DOHH2 (cell line): ENCODE measurements at regions not wholly inside any gene's neighbourhood (a gene's known extent, or its start where the extent isn't known, plus 50 kb on each side); places are given as distances from the start of the nearest gene placed in this dataset.

Experiments used
- H3F3A ChIP-seq: fragments of 200-600 bp; sonication (generic), shearing (Covaris generic); 2 replicates; pipeline ENCODE4 v1.6.0; 2016; ENCODE audit warnings: antibody characterized with exemption, mild to moderate bottlenecking; ENCODE audit not compliant: control insufficient read depth, insufficient read depth
- H3K27ac ChIP-seq: fragments of 200-600 bp; sonication (generic); 2 replicates; pipeline ENCODE4 v1.5.1; 2014; ENCODE audit warnings: low read depth, mild to moderate bottlenecking, low read length, moderate library complexity
- H3K27me3 ChIP-seq: fragments of 200-600 bp; sonication (generic); 2 replicates; pipeline ENCODE4 v1.6.1; 2014; ENCODE audit warnings: mild to moderate bottlenecking, low read length, mixed read lengths; ENCODE audit not compliant: control insufficient read depth
- H3K36me3 ChIP-seq: fragments of 200-600 bp; sonication (generic); 2 replicates; pipeline ENCODE4 v1.6.1; 2014; ENCODE audit warnings: mild to moderate bottlenecking, low read length, moderate library complexity, mixed read lengths; ENCODE audit not compliant: control insufficient read depth
- H3K4me1 ChIP-seq: fragments of 200-600 bp; sonication (generic); 2 replicates; pipeline ENCODE4 v1.6.1; 2014; ENCODE audit warnings: mild to moderate bottlenecking, low read length, mixed read lengths; ENCODE audit not compliant: control insufficient read depth
- H3K4me2 ChIP-seq: fragments of 200-600 bp; sonication (generic); 2 replicates; pipeline ENCODE4 v1.6.0; 2014; ENCODE audit warnings: mild to moderate bottlenecking, low read length, moderate library complexity
- H3K4me3 ChIP-seq: fragments of 200-600 bp; sonication (generic); 2 replicates; pipeline ENCODE4 v1.5.1; 2014; ENCODE audit warnings: mild to moderate bottlenecking, low read length, mixed read lengths
- H3K79me2 ChIP-seq: fragments of 200-600 bp; sonication (generic); 2 replicates; pipeline ENCODE4 v1.6.1; 2014; ENCODE audit warnings: mild to moderate bottlenecking, low read length, mixed read lengths; ENCODE audit not compliant: control insufficient read depth
- H3K9me2 ChIP-seq: fragments of 200-600 bp; sonication (generic); replicated peaks from 2 replicates; pipeline ENCODE4 v1.6.1; 2014; ENCODE audit warnings: mild to moderate bottlenecking, low read length, mixed read lengths; ENCODE audit not compliant: control insufficient read depth
- H3K9me3 ChIP-seq: fragments of 200-600 bp; sonication (generic); 2 replicates; pipeline ENCODE4 v1.6.1; 2014; ENCODE audit warnings: antibody characterized with exemption, low read length, mixed read lengths; ENCODE audit not compliant: control insufficient read depth, insufficient read depth
- H4K20me1 ChIP-seq: fragments of 200-600 bp; sonication (generic); 2 replicates; pipeline ENCODE4 v1.6.0; 2014; ENCODE audit warnings: low read depth, mild to moderate bottlenecking, antibody characterized with exemption, low read length, moderate library complexity; ENCODE audit not compliant: control insufficient read depth, insufficient read depth
- EZH2phosphoT487 ChIP-seq: fragments of 200-600 bp; sonication (generic); IDR thresholded peaks from 2 replicates; pipeline ENCODE4 v1.6.1; 2017; ENCODE audit warnings: borderline replicate concordance, mild to moderate bottlenecking, antibody characterized with exemption, low read length, moderate library complexity, mixed read lengths
- TF ChIP-seq, protein P1 (sequence below): fragments of 200-600 bp; sonication (generic); IDR thresholded peaks from one replicate; pipeline ENCODE4 v1.5.1; 2014; ENCODE audit warnings: antibody characterized with exemption, mild to moderate bottlenecking, low read depth, low read length; ENCODE audit not compliant: poor library complexity, severe bottlenecking

DNA sequence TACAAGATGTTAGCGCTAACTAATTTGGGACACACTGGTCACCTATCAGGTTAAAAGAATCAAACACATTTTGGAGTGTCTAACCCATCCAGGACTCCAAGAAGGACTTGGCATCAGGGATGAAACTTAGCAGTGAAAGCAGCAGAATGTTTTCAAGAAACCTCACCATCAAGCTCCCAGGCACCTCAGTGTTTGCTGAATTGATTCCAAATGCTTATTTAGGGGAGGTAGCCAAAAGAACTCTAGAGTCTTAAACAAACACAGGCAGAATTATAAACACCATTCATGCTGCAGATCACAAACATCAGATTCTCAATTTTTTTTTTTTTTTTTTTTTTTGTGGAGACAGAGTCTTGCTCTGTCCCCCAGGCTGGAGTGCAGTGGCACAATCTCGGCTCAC, 122.8 kb upstream of the UXS1 start:
- H3K4me3 ChIP-seq = no peak overlapping the region
- H4K20me1 ChIP-seq = no peaks in the 10 kb centered on the region
- H3K9me3 ChIP-seq = no peaks in the 10 kb centered on the region
- H3K36me3 ChIP-seq = no peaks in the 10 kb centered on the region
- no peaks in the 10 kb centered on the region for H3K9me2 ChIP-seq
- TF ChIP-seq, protein P1, sequence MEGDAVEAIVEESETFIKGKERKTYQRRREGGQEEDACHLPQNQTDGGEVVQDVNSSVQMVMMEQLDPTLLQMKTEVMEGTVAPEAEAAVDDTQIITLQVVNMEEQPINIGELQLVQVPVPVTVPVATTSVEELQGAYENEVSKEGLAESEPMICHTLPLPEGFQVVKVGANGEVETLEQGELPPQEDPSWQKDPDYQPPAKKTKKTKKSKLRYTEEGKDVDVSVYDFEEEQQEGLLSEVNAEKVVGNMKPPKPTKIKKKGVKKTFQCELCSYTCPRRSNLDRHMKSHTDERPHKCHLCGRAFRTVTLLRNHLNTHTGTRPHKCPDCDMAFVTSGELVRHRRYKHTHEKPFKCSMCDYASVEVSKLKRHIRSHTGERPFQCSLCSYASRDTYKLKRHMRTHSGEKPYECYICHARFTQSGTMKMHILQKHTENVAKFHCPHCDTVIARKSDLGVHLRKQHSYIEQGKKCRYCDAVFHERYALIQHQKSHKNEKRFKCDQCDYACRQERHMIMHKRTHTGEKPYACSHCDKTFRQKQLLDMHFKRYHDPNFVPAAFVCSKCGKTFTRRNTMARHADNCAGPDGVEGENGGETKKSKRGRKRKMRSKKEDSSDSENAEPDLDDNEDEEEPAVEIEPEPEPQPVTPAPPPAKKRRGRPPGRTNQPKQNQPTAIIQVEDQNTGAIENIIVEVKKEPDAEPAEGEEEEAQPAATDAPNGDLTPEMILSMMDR = no peak
- no peak for TF ChIP-seq EZH2phosphoT487
- H3K79me2 ChIP-seq = no peaks in the 10 kb centered on the region
- no peaks in the 10 kb centered on the region for H3F3A ChIP-seq
- H3K4me2 ChIP-seq = no peak overlapping the region
- H3K4me1 ChIP-seq = no peaks in the 10 kb centered on the region
- H3K27me3 ChIP-seq = no peaks in the 10 kb centered on the region
- H3K27ac ChIP-seq = no peak overlapping the region

GRCh38 chr2:106314444-106314843, 120.3 kb upstream of the UXS1 start:
- Histone ChIP-seq H3K9me2 (no peaks in the 10 kb centered on the region), H3K27me3 (no peaks in the 10 kb centered on the region), H4K20me1 (no peaks in the 10 kb centered on the region), H3K27ac (no peak overlapping the region), H3K4me1 (no peaks in the 10 kb centered on the region), H3K79me2 (no peaks in the 10 kb centered on the region), H3F3A (no peaks in the 10 kb centered on the region), H3K4me2 (no peak overlapping the region), H3K4me3 (no peak overlapping the region), H3K9me3 (no peaks in the 10 kb centered on the region), H3K36me3 (no peaks in the 10 kb centered on the region)
- no peak for TF ChIP-seq EZH2phosphoT487
- TF ChIP-seq, protein P1 = no peak

- H3K9me3 ChIP-seq = no peaks in the 10 kb centered on the region
- no peak overlapping the region for H3K27ac ChIP-seq
- H4K20me1 ChIP-seq = no peaks in the 10 kb centered on the region
- H3K36me3 ChIP-seq = no peaks in the 10 kb centered on the region
- no peak overlapping the region for H3K4me3 ChIP-seq
- H3K9me2 ChIP-seq = no peaks in the 10 kb centered on the region
- no peaks in the 10 kb centered on the region for H3K79me2 ChIP-seq
- no peak overlapping the region for H3K4me2 ChIP-seq
- no peaks in the 10 kb centered on the region for H3F3A ChIP-seq
- no peak for TF ChIP-seq EZH2phosphoT487
- no peaks in the 10 kb centered on the region for H3K27me3 ChIP-seq
- H3K4me1 ChIP-seq = no peaks in the 10 kb centered on the region
These were observed 116.9 kb upstream of the UXS1 start for GRCh38 chr2:106311041-106311370.

- TF ChIP-seq, protein P1 = no peak
- no peak for TF ChIP-seq EZH2phosphoT487
These were observed 113.8 kb upstream of the UXS1 start for GRCh38 chr2:106307860-106308259.

More at GRCh38 chr2:106307860-106308259, 113.8 kb upstream of the UXS1 start:
- Histone ChIP-seq H3K9me3 (no peaks in the 10 kb centered on the region), H3K4me1 (no peaks in the 10 kb centered on the region), H3K4me2 (no peak overlapping the region), H3K79me2 (no peaks in the 10 kb centered on the region), H3K27me3 (no peaks in the 10 kb centered on the region), H3K36me3 (no peaks in the 10 kb centered on the region), H3K9me2 (no peaks in the 10 kb centered on the region), H3F3A (no peaks in the 10 kb centered on the region), H4K20me1 (no peaks in the 10 kb centered on the region), H3K27ac (no peak overlapping the region), H3K4me3 (no peak overlapping the region)
